ENCODE measurements at regions not wholly inside any gene's neighbourhood (a gene's known extent, or its start where the extent isn't known, plus 50 kb on each side); places are given as distances from the start of the nearest gene placed in this dataset.

DNA sequence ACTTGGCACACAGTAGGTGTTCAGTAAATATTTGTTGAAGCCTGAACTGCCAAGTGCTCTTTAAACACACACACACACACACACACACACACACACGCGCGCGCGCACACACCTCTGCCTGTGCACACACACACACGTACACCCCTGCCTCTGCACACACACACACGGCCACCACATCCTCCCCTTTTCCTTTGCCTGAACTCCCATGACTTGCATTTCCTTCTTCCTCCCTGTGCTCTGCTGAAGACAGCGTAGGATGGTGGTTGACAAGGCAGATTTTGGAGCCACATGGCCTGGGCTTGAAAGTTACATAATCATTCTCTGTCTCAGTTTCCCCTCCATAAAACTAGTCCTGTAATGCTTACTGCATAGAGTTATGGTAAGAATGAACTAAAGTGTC lies 712.3 kb downstream of the PTPRU start:
- no peak for ATAC-seq
- TF ChIP-seq, protein P1, sequence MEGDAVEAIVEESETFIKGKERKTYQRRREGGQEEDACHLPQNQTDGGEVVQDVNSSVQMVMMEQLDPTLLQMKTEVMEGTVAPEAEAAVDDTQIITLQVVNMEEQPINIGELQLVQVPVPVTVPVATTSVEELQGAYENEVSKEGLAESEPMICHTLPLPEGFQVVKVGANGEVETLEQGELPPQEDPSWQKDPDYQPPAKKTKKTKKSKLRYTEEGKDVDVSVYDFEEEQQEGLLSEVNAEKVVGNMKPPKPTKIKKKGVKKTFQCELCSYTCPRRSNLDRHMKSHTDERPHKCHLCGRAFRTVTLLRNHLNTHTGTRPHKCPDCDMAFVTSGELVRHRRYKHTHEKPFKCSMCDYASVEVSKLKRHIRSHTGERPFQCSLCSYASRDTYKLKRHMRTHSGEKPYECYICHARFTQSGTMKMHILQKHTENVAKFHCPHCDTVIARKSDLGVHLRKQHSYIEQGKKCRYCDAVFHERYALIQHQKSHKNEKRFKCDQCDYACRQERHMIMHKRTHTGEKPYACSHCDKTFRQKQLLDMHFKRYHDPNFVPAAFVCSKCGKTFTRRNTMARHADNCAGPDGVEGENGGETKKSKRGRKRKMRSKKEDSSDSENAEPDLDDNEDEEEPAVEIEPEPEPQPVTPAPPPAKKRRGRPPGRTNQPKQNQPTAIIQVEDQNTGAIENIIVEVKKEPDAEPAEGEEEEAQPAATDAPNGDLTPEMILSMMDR (IDR thresholded peaks at IDR 0.05 in 4 of 5, conservative IDR thresholded peaks at IDR 0.05 in 1 of 5) = no peak
- TF ChIP-seq POLR2A (IDR thresholded peaks at IDR 0.05) = no peak
- in situ Hi-C loops (cut with MboI; ENCODE audit: low sequenced_read_pairs in 4 of 4) = no loop called here
- Histone ChIP-seq H3K9me3 (no peaks in the 10 kb centered on the region), H3K4me3 (no peak overlapping the region), H3K27ac (no peak overlapping the region), H3K36me3 (no peaks in the 10 kb centered on the region), H3K4me1 (no peaks in the 10 kb centered on the region), H3K27me3 (no peaks in the 10 kb centered on the region)
- DNase-seq = no peak
- intact Hi-C loops (cut with DNase I; ENCODE audit: low total_unique reads) = no loop called here

DNA sequence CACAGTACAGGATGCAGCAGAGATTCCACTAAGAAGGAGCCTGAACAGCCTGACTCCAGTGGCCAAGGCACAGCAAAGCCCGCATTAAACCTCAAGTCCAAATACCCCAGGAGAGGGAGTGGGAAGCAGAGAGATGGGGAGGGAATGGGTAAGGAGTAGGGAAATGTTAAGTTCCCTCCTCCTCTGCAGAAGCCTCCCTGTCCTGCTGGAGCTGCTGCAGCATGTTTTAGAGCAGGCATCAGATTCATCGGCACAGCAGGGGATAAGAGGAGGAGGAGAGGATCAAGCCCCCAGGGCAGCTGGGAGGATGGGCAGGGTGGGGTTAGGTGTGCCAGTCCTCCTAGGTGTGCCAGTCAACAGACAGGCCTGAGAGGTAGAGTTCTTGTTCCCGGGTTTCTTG lies 709.7 kb downstream of the PTPRU start:
- Histone ChIP-seq H3K27ac (no peak overlapping the region), H3K27me3 (no peaks in the 10 kb centered on the region), H3K4me3 (no peak overlapping the region), H3K4me1 (no peaks in the 10 kb centered on the region), H3K36me3 (no peaks in the 10 kb centered on the region), H3K9me3 (no peaks in the 10 kb centered on the region)
- DNase-seq (no peak), ATAC-seq (no peak)
- in situ Hi-C loops (cut with MboI; ENCODE audit: low sequenced_read_pairs in 4 of 4) (no loop called here), intact Hi-C loops (cut with DNase I; ENCODE audit: low total_unique reads) (no loop called here)
- TF ChIP-seq, protein P1 (IDR thresholded peaks at IDR 0.05 in 4 of 5, conservative IDR thresholded peaks at IDR 0.05 in 1 of 5) = no peak
- TF ChIP-seq POLR2A (IDR thresholded peaks at IDR 0.05) = no peak

DNA sequence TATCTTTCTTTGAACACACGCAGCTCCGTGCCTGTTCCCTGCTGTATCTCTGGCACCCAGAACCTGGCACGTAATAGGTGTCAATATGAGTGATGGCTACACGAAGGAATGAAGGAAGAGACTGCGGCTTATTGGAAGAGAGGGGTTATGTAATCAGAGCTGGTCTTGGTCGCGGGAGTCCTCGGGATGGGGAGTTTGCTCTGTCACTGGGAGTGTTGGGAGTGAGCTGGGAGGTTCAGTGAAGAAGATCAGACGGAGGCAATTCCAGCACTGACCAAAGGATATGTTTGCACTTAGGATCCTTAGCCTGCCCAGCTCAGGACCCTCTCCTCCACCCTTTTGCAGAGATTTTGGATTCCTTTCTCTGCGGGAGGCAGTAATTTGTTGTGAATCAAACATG lies 709.1 kb downstream of the PTPRU start:
- no peak for TF ChIP-seq POLR2A (IDR thresholded peaks at IDR 0.05)
- TF ChIP-seq, protein P1 (IDR thresholded peaks at IDR 0.05 in 4 of 5, conservative IDR thresholded peaks at IDR 0.05 in 1 of 5) = no peak
- ATAC-seq = no peak
- H3K9me3 ChIP-seq = no peaks in the 10 kb centered on the region
- H3K36me3 ChIP-seq = no peaks in the 10 kb centered on the region
- no peak for DNase-seq
- no peaks in the 10 kb centered on the region for H3K4me1 ChIP-seq
- in situ Hi-C loops (cut with MboI; ENCODE audit: low sequenced_read_pairs in 4 of 4) = no loop called here
- no peak overlapping the region for H3K4me3 ChIP-seq
- intact Hi-C loops (cut with DNase I; ENCODE audit: low total_unique reads) = no loop called here
- no peak overlapping the region for H3K27ac ChIP-seq
- no peaks in the 10 kb centered on the region for H3K27me3 ChIP-seq

DNA sequence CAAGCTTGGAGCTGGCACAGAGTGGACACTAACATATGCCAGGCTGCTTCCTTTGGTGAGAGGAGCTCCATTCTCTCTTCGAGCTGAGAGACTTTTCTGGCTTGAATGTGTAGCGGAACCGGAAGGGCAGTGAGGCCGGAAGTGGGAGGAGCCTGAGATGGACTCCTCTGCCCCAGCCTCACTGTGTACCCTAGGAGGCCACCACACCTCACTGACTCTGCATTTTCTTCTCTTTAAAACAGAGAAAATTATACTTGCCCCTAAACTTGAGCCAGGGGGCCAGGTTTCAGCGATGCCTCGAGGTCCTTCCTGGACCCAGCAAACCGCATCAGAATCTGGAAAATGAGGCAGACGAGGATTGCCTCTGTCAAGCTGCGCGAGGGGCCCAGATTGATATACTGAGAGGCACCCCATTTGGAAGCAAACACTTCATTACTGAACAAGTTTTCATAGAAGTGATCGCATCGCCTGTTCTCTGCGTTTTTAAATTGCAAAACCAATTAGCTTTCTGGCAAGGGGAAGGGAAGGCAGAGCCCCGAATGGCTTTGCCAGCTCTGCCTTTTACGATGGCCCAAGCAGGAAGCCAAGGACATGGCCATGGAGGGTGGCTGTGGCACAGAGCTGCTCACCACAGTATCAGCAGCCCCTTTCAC lies 708.1 kb downstream of the PTPRU start:
- H3K27me3 ChIP-seq = no peaks in the 10 kb centered on the region
- intact Hi-C loops (cut with DNase I; ENCODE audit: low total_unique reads) = no loop called here

More for the DNA sequence above, 708.1 kb downstream of the PTPRU start:
- no peak for DNase-seq
- Histone ChIP-seq H3K36me3 (no peaks in the 10 kb centered on the region), H3K4me3 (no peak overlapping the region), H3K4me1 (no peaks in the 10 kb centered on the region), H3K27ac (no peak overlapping the region), H3K9me3 (no peaks in the 10 kb centered on the region)
- TF ChIP-seq, protein P1 (IDR thresholded peaks at IDR 0.05 in 4 of 5, conservative IDR thresholded peaks at IDR 0.05 in 1 of 5) = no peak
- TF ChIP-seq POLR2A (IDR thresholded peaks at IDR 0.05) = no peak
- in situ Hi-C loops (cut with MboI; ENCODE audit: low sequenced_read_pairs in 4 of 4) = no loop called here
- ATAC-seq = no peak

Measured in gastrocnemius medialis (tissue), 4 donors.